NT2/D1 (cell line): ENCODE measurements at regions not wholly inside any gene's neighbourhood (a gene's known extent, or its start where the extent isn't known, plus 50 kb on each side); places are given as distances from the start of the nearest gene placed in this dataset.

ENCODE experiments used
- DNase-seq: peaks from one replicate; pipeline ENCODE4 v3.0.0-alpha.2; 2011; ENCODE audit warnings: low read depth, low spot score
- H3K27me3 ChIP-seq: 2 replicates; pipeline ENCODE4 v1.6.0; 2011; ENCODE audit warnings: mild to moderate bottlenecking; ENCODE audit not compliant: insufficient read length, insufficient read depth
- H3K36me3 ChIP-seq: 2 replicates; pipeline ENCODE4 v1.6.1; 2011; ENCODE audit warnings: mild to moderate bottlenecking, low read length, mixed read lengths; ENCODE audit not compliant: insufficient read depth, insufficient read length
- H3K4me1 ChIP-seq: 2 replicates; pipeline ENCODE4 v1.5.1; 2011; ENCODE audit not compliant: insufficient read depth, insufficient read length
- H3K4me3 ChIP-seq: 2 replicates; pipeline ENCODE4 v1.5.1; 2011; ENCODE audit warnings: low read depth; ENCODE audit not compliant: insufficient read length
- H3K9ac ChIP-seq: 2 replicates; pipeline ENCODE4 v1.6.0; 2011; ENCODE audit warnings: low read depth; ENCODE audit not compliant: insufficient read length
- H3K9me3 ChIP-seq: 2 replicates; pipeline ENCODE4 v1.5.1; 2011; ENCODE audit warnings: mild to moderate bottlenecking, low read length; ENCODE audit not compliant: insufficient read depth
- SUZ12 ChIP-seq: IDR thresholded peaks from 2 replicates; pipeline ENCODE4 v1.6.1; 2011; ENCODE audit not compliant: insufficient read length, insufficient read depth; ENCODE audit errors: extremely low read depth
- YY1 ChIP-seq: IDR thresholded peaks from 2 replicates; pipeline ENCODE4 v1.6.1; 2011; ENCODE audit not compliant: insufficient read length, insufficient read depth
- ZNF274 ChIP-seq: IDR thresholded peaks from 2 replicates; pipeline ENCODE4 v1.6.1; 2011; ENCODE audit warnings: mild to moderate bottlenecking, low read depth, low read length

GRCh38 chr21:36567216-36567885 lies 87.4 kb upstream of the CLDN14 start:
- H3K9ac ChIP-seq: no peak overlapping the region
- no peaks in the 10 kb centered on the region for H3K27me3 ChIP-seq
- DNase-seq: no peak
- H3K36me3 ChIP-seq: no peaks in the 10 kb centered on the region
- peaks cover 5% of the 10 kb centered on the region; the same call in 1 of the 2 replicates for H3K9me3 ChIP-seq
- H3K4me1 ChIP-seq: no peaks in the 10 kb centered on the region
- H3K4me3 ChIP-seq: no peak overlapping the region
- no peak for TF ChIP-seq YY1
- TF ChIP-seq SUZ12: no peak
- no peak for TF ChIP-seq ZNF274

GRCh38 chr21:36569511-36569910 lies 89.6 kb upstream of the CLDN14 start:
- Histone ChIP-seq H3K4me1 (no peaks in the 10 kb centered on the region), H3K4me3 (no peak overlapping the region), H3K9me3 (peaks cover 5% of the 10 kb centered on the region), H3K27me3 (no peaks in the 10 kb centered on the region), H3K9ac (no peak overlapping the region), H3K36me3 (no peaks in the 10 kb centered on the region)
- TF ChIP-seq SUZ12 (no peak), ZNF274 (no peak), YY1 (no peak)
- DNase-seq: no peak

GRCh38 chr21:36571556-36571955 lies 91.6 kb upstream of the CLDN14 start:
- Histone ChIP-seq H3K4me3 (no peak overlapping the region), H3K27me3 (no peaks in the 10 kb centered on the region)

GRCh38 chr21:36572039-36572438 lies 92.1 kb upstream of the CLDN14 start:
- Histone ChIP-seq H3K9me3 (no peaks in the 10 kb centered on the region; the same call in 1 of the 2 replicates), H3K9ac (no peak overlapping the region), H3K27me3 (no peaks in the 10 kb centered on the region), H3K4me3 (no peak overlapping the region), H3K4me1 (no peaks in the 10 kb centered on the region), H3K36me3 (no peaks in the 10 kb centered on the region)
- no peak for DNase-seq
- no peak for TF ChIP-seq ZNF274
- TF ChIP-seq YY1: no peak

More at GRCh38 chr21:36571556-36571955, 91.6 kb upstream of the CLDN14 start:
- Histone ChIP-seq H3K36me3 (no peaks in the 10 kb centered on the region), H3K9ac (no peak overlapping the region), H3K4me1 (no peaks in the 10 kb centered on the region), H3K9me3 (no peaks in the 10 kb centered on the region; the same call in 1 of the 2 replicates)
- no peak for DNase-seq
- TF ChIP-seq SUZ12 (no peak), ZNF274 (no peak), YY1 (no peak)

GRCh38 chr21:36575306-36575705 lies 95.4 kb upstream of the CLDN14 start:
- no peaks in the 10 kb centered on the region; the same call in 1 of the 2 replicates for H3K9me3 ChIP-seq
- no peak for TF ChIP-seq SUZ12
- H3K27me3 ChIP-seq: no peaks in the 10 kb centered on the region
- no peak overlapping the region for H3K9ac ChIP-seq
- H3K4me3 ChIP-seq: no peak overlapping the region
- no peaks in the 10 kb centered on the region for H3K36me3 ChIP-seq
- DNase-seq: no peak
- H3K4me1 ChIP-seq: no peaks in the 10 kb centered on the region

- no peak overlapping the region for H3K9ac ChIP-seq
- H3K4me1 ChIP-seq: no peaks in the 10 kb centered on the region
- no peaks in the 10 kb centered on the region; the same call in 1 of the 2 replicates for H3K9me3 ChIP-seq
- H3K36me3 ChIP-seq: no peaks in the 10 kb centered on the region
- H3K27me3 ChIP-seq: no peaks in the 10 kb centered on the region
- DNase-seq: no peak
- TF ChIP-seq SUZ12 (no peak), ZNF274 (no peak), YY1 (no peak)
- no peak overlapping the region for H3K4me3 ChIP-seq
Measured at GRCh38 chr21:36576441-36576840, 96.5 kb upstream of the CLDN14 start.

- no peaks in the 10 kb centered on the region for H3K4me1 ChIP-seq
- TF ChIP-seq ZNF274: no peak
- no peak for TF ChIP-seq SUZ12
- TF ChIP-seq YY1: no peak
- 0 out of 2 replicates have a peak, but pooled peaks cover 4% of the 10 kb centered on the region for H3K9me3 ChIP-seq
- no peak overlapping the region for H3K4me3 ChIP-seq
- no peak overlapping the region for H3K9ac ChIP-seq
- no peaks in the 10 kb centered on the region for H3K27me3 ChIP-seq
- no peaks in the 10 kb centered on the region for H3K36me3 ChIP-seq
- DNase-seq: no peak
Measured at GRCh38 chr21:36579898-36580297, 100.0 kb upstream of the CLDN14 start.
